OCI-LY3 (cell line): ENCODE measurements at regions not wholly inside any gene's neighbourhood (a gene's known extent, or its start where the extent isn't known, plus 50 kb on each side); places are given as distances from the start of the nearest gene placed in this dataset.

Experiments used
- CTCF ChIP-seq: fragments of 200-600, 300-600 bp; sonication (generic); IDR thresholded peaks from 2 replicates; pipeline ENCODE4 v1.5.1; 2014; ENCODE audit warnings: antibody characterized with exemption, low read length, low read depth
- EZH2phosphoT487 ChIP-seq: fragments of 200-600 bp; shearing (Covaris generic); IDR thresholded peaks from 2 replicates; pipeline ENCODE4 v1.6.1; 2018; ENCODE audit warnings: antibody characterized with exemption, mixed run types, low read depth

GRCh38 chr18:29171892-29172755 is 995.2 kb upstream of the CDH2 start:
- TF ChIP-seq CTCF (no peak), EZH2phosphoT487 (no peak)
